Peyer's patch (tissue), 4 donors: ENCODE measurements at regions not wholly inside any gene's neighbourhood (a gene's known extent, or its start where the extent isn't known, plus 50 kb on each side); places are given as distances from the start of the nearest gene placed in this dataset.

Source experiments
- DNase-seq, 3 donors: peaks; one replicate each; pipeline ENCODE4 v3.0.0-alpha.2; 2017 to 2019
- H3K27ac ChIP-seq, 4 donors: fragments of 200-600 bp; sonication (generic); one replicate each; pipeline ENCODE4 v1.5.1; 2016 to 2019
- H3K27me3 ChIP-seq, 2 donors: fragments of 200-600 bp; sonication (generic); one replicate each; pipeline ENCODE4 v1.5.1; 2019
- H3K36me3 ChIP-seq, 3 donors: fragments of 200-600 bp; sonication (generic); one replicate each; pipeline ENCODE4 v1.5.1; 2016 to 2019
- H3K4me1 ChIP-seq, 4 donors: fragments of 200-600 bp; sonication (generic); one replicate each; pipeline ENCODE4 v1.5.1; 2016 to 2019
- H3K4me3 ChIP-seq, 4 donors: fragments of 200-600 bp; sonication (generic); 1 replicate in 3 of 4; 2 replicates in 1 of 4; pipeline ENCODE4 v1.5.1; 2016 to 2019; ENCODE audit warnings: mild to moderate bottlenecking in 1 of 4
- H3K9me3 ChIP-seq, 4 donors: fragments of 200-600 bp; sonication (generic); one replicate each; pipeline ENCODE4 v1.5.1; 2016 to 2019; ENCODE audit warnings: mild to moderate bottlenecking in 1 of 4
- POLR2A ChIP-seq, 2 donors: fragments of 450-650 bp; IDR thresholded peaks; one replicate each; pipeline ENCODE4 v1.5.1; 2017; ENCODE audit warnings: antibody characterized with exemption in 2 of 2, mild to moderate bottlenecking in 2 of 2, moderate library complexity in 2 of 2
- TF ChIP-seq, protein P1 (sequence below), 6 experiments: fragments of 450-650 bp in 4 of 6; fragments of 200-600 bp in 2 of 6; sonication (generic) in 1 of 6; IDR thresholded peaks; one replicate each; pipeline ENCODE4 v1.5.1; 2017 to 2019; ENCODE audit warnings: antibody characterized with exemption in 6 of 6, mild to moderate bottlenecking in 3 of 6, moderate library complexity in 1 of 6

DNA sequence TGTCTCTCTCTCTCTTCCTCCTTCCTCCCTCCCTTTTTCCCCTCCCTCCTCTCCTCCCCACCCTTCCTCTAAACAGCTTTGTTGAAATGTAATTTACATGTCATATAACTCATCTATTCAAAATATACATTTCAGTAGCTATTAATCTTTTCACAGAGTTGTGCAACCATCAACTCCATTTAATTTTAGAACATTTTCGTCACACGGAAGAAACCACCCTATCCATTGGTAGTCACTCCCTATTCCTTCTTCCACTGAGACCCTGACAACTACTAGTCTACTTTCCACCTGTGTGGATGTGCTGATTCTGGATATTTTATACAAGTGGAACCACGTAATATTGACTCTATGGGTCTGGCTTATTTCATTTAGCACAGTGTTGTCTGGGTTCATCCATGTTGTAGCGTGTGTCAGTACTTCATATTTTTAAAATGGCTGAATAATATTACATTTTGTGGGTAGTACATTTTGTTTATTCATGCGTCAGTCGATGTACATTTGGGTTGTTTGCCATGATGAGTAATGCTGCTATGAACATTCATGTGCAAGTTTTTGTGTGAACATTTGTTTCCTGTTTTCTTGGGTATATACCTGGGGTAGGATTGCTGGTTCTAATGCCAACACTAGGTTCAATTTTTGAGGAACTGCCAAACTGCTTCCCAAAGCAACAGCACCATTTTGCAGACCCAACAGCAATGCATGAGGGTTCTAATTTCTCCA is 100.1 kb upstream of the GCFC2 start:
- TF ChIP-seq, protein P1, sequence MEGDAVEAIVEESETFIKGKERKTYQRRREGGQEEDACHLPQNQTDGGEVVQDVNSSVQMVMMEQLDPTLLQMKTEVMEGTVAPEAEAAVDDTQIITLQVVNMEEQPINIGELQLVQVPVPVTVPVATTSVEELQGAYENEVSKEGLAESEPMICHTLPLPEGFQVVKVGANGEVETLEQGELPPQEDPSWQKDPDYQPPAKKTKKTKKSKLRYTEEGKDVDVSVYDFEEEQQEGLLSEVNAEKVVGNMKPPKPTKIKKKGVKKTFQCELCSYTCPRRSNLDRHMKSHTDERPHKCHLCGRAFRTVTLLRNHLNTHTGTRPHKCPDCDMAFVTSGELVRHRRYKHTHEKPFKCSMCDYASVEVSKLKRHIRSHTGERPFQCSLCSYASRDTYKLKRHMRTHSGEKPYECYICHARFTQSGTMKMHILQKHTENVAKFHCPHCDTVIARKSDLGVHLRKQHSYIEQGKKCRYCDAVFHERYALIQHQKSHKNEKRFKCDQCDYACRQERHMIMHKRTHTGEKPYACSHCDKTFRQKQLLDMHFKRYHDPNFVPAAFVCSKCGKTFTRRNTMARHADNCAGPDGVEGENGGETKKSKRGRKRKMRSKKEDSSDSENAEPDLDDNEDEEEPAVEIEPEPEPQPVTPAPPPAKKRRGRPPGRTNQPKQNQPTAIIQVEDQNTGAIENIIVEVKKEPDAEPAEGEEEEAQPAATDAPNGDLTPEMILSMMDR (IDR thresholded peaks at IDR 0.05): no peak
- no peak for TF ChIP-seq POLR2A (IDR thresholded peaks at IDR 0.05)
- H3K4me3 ChIP-seq: no peak overlapping the region
- DNase-seq: no peak
- H3K36me3 ChIP-seq: no peaks in the 10 kb centered on the region
- no peaks in the 10 kb centered on the region for H3K27me3 ChIP-seq
- no peaks in the 10 kb centered on the region for H3K9me3 ChIP-seq
- no peaks in the 10 kb centered on the region for H3K4me1 ChIP-seq
- H3K27ac ChIP-seq: no peak overlapping the region

DNA sequence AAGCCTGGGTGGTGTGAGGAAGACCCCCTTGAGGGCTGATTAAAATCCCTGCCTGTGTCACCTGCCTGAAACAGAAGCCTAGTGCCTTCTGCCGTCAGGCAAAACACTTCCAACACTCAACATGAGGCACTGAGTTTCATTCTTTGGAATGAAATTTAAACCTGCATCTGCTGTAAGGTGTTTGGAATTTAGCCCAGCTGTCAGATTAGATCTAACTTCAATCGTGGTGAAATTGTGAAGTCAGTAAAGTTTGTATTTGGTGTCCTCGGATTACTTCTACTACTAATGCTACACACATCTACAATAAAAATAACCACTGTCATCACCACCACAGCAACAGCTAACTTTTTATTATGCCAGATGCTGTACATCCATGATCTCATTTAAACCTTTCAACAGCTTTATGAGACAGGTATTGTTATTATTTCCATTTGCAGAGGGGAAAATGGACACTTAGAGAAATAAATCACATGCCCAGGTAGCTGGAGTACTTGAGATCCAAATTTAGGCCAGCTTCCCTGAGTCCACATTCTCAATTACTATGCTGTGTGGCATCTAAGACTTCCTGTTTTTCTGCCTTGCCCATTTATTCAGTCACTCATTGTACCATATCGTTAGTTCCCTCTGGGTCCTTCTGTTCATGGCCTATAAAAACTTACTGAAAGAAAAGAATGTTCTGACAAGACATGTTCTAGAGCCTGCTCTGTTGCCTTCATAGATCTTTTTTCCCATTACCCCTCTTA is 98.2 kb upstream of the GCFC2 start:
- Histone ChIP-seq H3K4me1 (no peaks in the 10 kb centered on the region), H3K27ac (no peak overlapping the region), H3K4me3 (no peak overlapping the region), H3K36me3 (no peaks in the 10 kb centered on the region), H3K9me3 (no peaks in the 10 kb centered on the region), H3K27me3 (no peaks in the 10 kb centered on the region)
- TF ChIP-seq, protein P1 (IDR thresholded peaks at IDR 0.05): no peak
- TF ChIP-seq POLR2A (IDR thresholded peaks at IDR 0.05): no peak
- no peak for DNase-seq

DNA sequence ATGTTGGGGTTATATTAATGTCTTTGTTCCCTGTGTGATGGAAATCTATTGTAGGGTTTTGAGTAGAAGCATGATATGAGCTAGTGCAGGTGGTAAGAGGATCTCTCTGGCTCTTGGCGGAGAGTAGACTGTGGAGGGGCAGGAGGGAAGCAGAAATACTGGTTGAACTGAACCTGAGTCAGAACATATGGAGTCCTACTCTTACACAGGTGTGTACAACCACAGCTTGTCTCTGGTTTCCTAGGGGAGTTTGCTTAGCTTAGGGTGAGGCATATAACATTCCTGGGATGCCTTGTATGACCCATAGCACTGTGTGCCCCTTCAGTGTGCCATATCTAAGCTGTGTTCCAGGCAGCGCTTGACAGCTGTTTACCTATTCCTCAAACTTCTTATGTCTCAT is 97.3 kb upstream of the GCFC2 start:
- Histone ChIP-seq H3K4me1 (no peaks in the 10 kb centered on the region), H3K9me3 (no peaks in the 10 kb centered on the region), H3K27ac (no peak overlapping the region), H3K36me3 (no peaks in the 10 kb centered on the region), H3K27me3 (no peaks in the 10 kb centered on the region), H3K4me3 (no peak overlapping the region)
- no peak for DNase-seq
- no peak for TF ChIP-seq POLR2A (IDR thresholded peaks at IDR 0.05)
- TF ChIP-seq, protein P1 (IDR thresholded peaks at IDR 0.05): no peak

DNA sequence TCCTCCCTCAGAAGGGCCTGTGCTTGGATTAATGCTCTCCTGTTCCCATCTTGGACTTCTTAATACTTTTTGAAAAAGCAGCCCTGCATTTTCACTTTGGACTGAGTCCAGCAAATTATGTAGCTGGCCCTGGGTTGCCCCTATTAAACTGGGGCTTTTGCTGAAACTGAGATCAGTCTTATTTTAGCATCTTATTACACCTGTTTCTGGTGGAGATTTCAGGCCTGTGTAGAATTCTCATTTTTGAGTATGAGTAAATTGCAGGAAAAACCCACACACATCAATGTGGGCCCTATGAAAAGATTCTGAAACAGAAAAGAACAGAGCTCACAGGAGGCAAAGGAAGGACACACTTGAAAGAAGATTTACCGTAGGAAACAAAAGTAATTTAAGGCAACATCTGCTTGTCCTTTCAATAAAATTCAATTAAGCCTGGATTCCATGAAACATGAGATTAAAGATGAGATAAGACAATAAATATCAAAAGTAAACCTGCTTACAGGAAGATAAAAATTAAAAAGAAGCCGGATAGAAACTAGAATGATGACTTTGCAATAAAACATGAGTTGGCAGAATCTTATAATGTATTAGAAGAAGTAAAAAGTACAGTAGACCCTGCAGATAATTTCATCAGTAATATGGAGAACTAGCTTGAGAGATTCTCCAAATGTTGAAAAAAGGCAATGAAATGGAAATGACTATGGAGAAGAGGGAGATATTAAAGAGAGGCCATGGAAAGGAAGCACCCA is 90.7 kb upstream of the GCFC2 start:
- TF ChIP-seq, protein P1 (IDR thresholded peaks at IDR 0.05): no peak
- no peak for TF ChIP-seq POLR2A (IDR thresholded peaks at IDR 0.05)
- no peaks in the 10 kb centered on the region for H3K27me3 ChIP-seq
- H3K9me3 ChIP-seq: no peaks in the 10 kb centered on the region
- H3K27ac ChIP-seq: no peak overlapping the region
- DNase-seq: no peak
- no peak overlapping the region for H3K4me3 ChIP-seq
- no peaks in the 10 kb centered on the region for H3K4me1 ChIP-seq
- H3K36me3 ChIP-seq: no peaks in the 10 kb centered on the region

DNA sequence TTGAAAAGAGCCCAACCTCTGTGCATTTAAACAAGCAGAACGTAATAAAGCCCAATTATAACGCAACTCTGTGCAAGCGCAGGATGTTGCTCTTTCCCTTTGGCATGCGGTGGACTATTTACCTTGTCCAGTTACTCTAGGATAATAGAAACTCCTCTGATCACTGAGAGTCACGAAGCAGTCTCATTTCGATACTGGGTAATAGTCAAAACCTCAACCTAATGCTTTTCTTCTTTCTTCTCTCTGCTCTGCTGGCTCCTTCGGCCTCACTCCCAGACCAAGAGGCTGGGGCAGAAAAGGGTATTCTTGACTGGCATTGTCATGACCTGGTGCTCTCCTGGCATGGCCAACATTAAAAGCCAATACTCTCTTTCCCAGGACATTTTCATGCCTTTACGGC is 89.7 kb upstream of the GCFC2 start:
- H3K9me3 ChIP-seq: no peaks in the 10 kb centered on the region
- TF ChIP-seq POLR2A (IDR thresholded peaks at IDR 0.05): no peak
- TF ChIP-seq, protein P1 (IDR thresholded peaks at IDR 0.05): no peak
- no peak overlapping the region for H3K4me3 ChIP-seq
- no peaks in the 10 kb centered on the region for H3K4me1 ChIP-seq
- DNase-seq: no peak
- no peaks in the 10 kb centered on the region for H3K36me3 ChIP-seq
- no peaks in the 10 kb centered on the region for H3K27me3 ChIP-seq
- H3K27ac ChIP-seq: no peak overlapping the region
